ENCODE measurements at regions not wholly inside any gene's neighbourhood (a gene's known extent, or its start where the extent isn't known, plus 50 kb on each side); places are given as distances from the start of the nearest gene placed in this dataset.

GRCh38 chr16:64648282-64648681 lies 473.6 kb downstream of the CDH11 start:
- no peak for DNase-seq (ENCODE audit: low read depth)

- DNase-seq (ENCODE audit: low read depth) = no peak
These were observed 480.5 kb downstream of the CDH11 start for GRCh38 chr16:64641343-64641742.

GRCh38 chr16:64638766-64639165 lies 483.1 kb downstream of the CDH11 start:
- no peak for DNase-seq (ENCODE audit: low read depth)

GRCh38 chr16:64629622-64630021 lies 492.2 kb downstream of the CDH11 start:
- DNase-seq (ENCODE audit: low read depth) = no peak

GRCh38 chr16:64627781-64628180 lies 494.1 kb downstream of the CDH11 start:
- DNase-seq (ENCODE audit: low read depth) = no peak

GRCh38 chr16:64627288-64627687 lies 494.6 kb downstream of the CDH11 start:
- DNase-seq (ENCODE audit: low read depth) = no peak

GRCh38 chr16:64626776-64627175 lies 495.1 kb downstream of the CDH11 start:
- no peak for DNase-seq (ENCODE audit: low read depth)

- no peak for DNase-seq (ENCODE audit: low read depth)
These were observed 500.2 kb downstream of the CDH11 start for GRCh38 chr16:64621616-64622015.

GRCh38 chr16:64617836-64618476 lies 503.9 kb downstream of the CDH11 start:
- DNase-seq (ENCODE audit: low read depth) = no peak

GRCh38 chr16:64615630-64616280 lies 506.1 kb downstream of the CDH11 start:
- DNase-seq (ENCODE audit: low read depth) = peak; percentile 39

GRCh38 chr16:64596196-64596595 lies 525.7 kb downstream of the CDH11 start:
- no peak for DNase-seq (ENCODE audit: low read depth)

- no peak for DNase-seq (ENCODE audit: low read depth)
These were observed 531.4 kb downstream of the CDH11 start for GRCh38 chr16:64590513-64590912.

- DNase-seq (ENCODE audit: low read depth) = peak; percentile 20
These were observed 532.0 kb downstream of the CDH11 start for GRCh38 chr16:64589836-64590235.

GRCh38 chr16:64586781-64587180 lies 535.1 kb downstream of the CDH11 start:
- no peak for DNase-seq (ENCODE audit: low read depth)

GRCh38 chr16:64585367-64585766 lies 536.5 kb downstream of the CDH11 start:
- no peak for DNase-seq (ENCODE audit: low read depth)

- DNase-seq (ENCODE audit: low read depth) = no peak
These were observed 541.3 kb downstream of the CDH11 start for GRCh38 chr16:64580558-64580957.

GRCh38 chr16:64579712-64580111 lies 542.2 kb downstream of the CDH11 start:
- no peak for DNase-seq (ENCODE audit: low read depth)

GRCh38 chr16:64545768-64546167 lies 576.1 kb downstream of the CDH11 start:
- no peak for DNase-seq (ENCODE audit: low read depth)

GRCh38 chr16:64544859-64545258 lies 577.0 kb downstream of the CDH11 start:
- DNase-seq (ENCODE audit: low read depth) = no peak

GRCh38 chr16:64543441-64543840 lies 578.4 kb downstream of the CDH11 start:
- DNase-seq (ENCODE audit: low read depth) = no peak

- no peak for DNase-seq (ENCODE audit: low read depth)
These were observed 578.8 kb downstream of the CDH11 start for GRCh38 chr16:64543031-64543430.

GRCh38 chr16:64542152-64542551 lies 579.7 kb downstream of the CDH11 start:
- no peak for DNase-seq (ENCODE audit: low read depth)

- no peak for DNase-seq (ENCODE audit: low read depth)
These were observed 580.2 kb downstream of the CDH11 start for GRCh38 chr16:64541621-64542020.

GRCh38 chr16:64540434-64540833 lies 581.4 kb downstream of the CDH11 start:
- no peak for DNase-seq (ENCODE audit: low read depth)
